ENCODE measurements at regions not wholly inside any gene's neighbourhood (a gene's known extent, or its start where the extent isn't known, plus 50 kb on each side); places are given as distances from the start of the nearest gene placed in this dataset.

DNA sequence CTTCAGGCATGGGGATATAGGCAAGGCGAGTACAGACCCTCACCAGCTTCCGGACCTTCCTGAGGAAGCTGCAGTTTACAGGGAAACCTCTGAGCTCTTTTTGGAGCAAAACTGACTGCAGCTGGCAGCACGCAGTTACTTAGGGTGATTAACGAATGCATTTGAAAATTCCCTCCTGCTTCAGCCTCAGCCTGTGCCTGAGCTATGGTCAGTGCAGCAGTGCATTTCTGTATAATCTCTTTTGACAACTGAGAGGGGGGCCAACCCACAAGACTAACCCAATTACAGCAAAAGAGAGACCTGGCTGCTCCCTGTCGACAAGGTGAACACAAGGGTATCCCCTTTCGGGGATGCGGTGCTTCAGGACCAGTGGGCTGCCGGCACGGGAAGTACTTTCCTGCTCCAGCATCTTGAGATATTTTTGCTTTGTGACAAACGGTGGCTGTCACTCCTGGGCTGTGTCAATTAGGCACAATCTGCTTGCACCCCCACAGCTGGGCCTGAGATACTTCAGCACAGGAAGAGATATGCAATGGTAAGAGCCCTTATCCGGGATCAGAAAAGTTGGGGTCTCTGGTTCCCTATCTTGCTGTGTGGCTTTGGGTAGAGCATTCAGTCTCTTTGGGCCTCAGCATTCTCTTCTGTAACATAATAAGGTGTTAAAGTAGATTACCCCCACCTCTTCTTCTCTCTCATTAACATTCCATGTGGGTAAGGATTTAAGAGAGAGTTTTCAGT is 141.0 kb downstream of the TMEM17 start:
- DNase-seq: no peak

GRCh38 chr2:62363166-62363565 is 142.8 kb downstream of the TMEM17 start:
- no peak for DNase-seq

- DNase-seq: no peak
These were observed 143.4 kb downstream of the TMEM17 start for GRCh38 chr2:62362561-62362960.

DNA sequence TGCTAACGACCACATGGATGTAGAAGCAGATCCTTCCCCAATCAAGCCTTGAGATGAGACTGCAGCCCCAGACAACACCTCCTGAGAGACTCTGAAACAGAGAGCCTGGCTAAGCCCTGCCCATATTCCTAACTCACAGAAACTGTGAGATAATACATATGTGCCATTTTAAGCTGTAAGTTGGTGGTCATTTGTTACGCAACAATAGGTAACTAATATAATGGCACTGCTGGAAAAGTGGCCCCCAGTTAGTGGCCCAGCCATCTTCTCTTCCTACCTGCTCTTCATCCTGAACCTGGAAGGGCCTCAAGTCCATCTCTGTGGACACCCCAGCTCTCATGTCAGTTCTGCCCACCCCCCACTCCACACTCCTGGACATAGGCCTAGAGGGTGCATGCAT is 144.0 kb downstream of the TMEM17 start:
- no peak for DNase-seq

DNA sequence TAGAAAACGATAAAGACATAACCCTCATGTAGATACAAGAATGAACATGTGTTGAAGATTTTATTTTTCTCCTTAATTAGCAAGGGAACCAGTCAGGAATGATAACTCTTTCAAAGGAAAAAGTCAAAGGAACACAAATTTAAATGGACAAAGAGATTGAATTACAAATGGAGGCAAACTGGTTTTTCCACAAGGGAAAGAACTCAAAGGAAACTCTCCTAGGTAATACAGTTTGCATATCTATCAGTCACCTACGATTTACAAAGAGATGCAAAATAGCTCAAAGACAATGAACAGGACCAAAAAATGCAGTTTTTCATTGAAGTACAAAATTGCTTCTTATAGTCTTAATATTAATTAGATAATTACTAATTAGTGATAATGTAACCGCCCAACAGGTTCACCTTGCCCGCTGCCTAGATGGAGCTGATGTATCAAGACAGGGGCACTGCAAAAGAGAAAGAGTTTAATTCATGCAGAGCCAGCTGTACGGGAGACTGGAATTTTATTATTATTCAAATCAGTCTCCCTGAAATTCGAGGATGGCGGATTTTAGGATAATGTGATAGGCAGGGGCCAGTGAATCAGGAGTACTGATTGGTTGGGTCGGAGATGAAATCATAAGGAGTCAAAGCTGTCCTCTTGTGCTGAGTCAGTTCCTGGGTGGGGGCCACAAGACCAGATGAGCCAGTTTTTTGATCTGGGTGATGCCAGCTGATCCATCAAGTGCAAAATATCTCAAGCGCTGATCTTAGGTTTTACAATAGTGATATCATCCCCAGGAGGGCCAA is 151.0 kb downstream of the TMEM17 start:
- DNase-seq: no peak

- no peak for DNase-seq
These were observed 154.0 kb downstream of the TMEM17 start for GRCh38 chr2:62352031-62352430.

GRCh38 chr2:62349788-62350187 is 153.9 kb downstream of the B3GNT2 start:
- no peak for DNase-seq

DNA sequence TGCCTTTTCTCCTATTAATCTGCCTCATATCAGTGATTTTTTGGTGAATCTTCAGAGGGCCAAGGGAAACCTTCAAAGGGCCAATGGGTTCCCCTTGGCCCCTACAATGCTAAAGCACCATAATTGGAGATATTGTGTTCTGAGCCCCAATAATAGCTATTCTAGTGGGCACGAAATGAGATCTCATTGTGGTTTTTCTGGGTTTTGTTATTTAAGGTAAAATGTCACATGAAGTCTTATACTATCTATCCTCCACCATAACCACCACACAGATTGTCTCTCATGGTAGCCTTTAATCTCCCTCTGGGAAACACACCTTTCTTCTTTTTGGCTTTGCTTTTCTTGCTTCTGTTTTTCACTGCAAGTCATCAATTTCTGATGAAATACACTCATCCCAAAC is 152.8 kb downstream of the B3GNT2 start:
- DNase-seq: no peak

DNA sequence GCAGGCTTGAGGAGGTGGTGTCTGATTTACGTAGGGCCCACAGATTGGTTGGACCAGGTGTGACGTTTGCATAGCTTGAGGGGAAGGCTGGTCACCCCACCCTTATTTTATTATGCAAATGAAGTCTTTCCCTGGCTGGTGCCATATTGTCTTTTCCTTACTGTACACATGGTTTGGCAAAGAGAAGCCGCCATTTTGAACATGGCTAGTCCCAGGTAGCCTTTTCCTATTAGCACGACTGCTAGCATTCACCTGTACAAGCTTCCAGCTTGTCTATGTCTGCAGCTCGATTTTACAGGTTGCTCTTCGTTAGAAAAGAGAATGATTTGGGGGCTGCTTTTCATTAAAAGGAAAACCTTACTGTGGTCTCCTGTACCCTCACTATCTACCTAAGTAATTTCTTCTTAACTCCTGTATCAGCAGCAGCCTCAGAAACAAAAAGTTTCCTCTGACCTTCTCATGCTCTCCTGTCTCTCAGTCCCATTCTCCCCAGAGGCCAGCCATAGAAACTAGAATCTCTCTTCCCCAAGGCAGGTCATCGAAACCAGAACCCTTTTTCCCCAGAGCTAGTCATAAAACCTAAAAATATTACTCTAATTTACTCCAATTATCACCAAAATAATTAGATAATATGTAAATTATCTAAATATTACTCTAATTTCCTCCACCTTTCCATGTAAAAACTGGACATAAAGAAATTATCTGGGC is 151.8 kb downstream of the B3GNT2 start:
- no peak for DNase-seq

GRCh38 chr2:62344472-62344871 is 148.6 kb downstream of the B3GNT2 start:
- no peak for DNase-seq

GRCh38 chr2:62343636-62344337 is 147.9 kb downstream of the B3GNT2 start:
- DNase-seq: no peak

GRCh38 chr2:62343206-62343605 is 147.3 kb downstream of the B3GNT2 start:
- DNase-seq: no peak

DNA sequence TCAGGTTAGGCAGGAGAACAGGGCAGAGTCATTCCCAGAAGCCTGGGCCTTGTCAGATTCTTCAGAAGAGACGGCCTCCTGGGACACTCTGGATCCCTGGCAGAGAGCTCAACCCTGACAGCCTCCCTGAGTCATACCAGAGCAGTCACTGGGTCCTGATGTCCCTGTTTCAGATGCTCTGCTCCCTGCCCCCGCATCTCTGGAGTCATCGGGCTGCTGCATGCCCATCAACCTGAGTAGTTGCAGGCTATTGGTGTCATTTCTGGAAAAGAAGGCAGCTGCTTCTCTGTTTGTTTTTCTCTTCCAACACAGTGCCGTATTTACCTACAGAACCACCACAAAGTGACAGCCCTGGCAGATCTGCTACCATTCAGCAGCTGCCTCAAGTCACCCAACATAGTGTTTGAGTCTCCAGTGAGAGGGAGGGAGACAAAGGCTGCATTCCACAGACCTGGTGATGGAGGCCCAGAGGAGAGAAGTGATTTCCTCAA is 145.1 kb downstream of the B3GNT2 start:
- no peak for DNase-seq

- DNase-seq: no peak
These were observed 143.9 kb downstream of the B3GNT2 start for GRCh38 chr2:62339837-62340236.

DNA sequence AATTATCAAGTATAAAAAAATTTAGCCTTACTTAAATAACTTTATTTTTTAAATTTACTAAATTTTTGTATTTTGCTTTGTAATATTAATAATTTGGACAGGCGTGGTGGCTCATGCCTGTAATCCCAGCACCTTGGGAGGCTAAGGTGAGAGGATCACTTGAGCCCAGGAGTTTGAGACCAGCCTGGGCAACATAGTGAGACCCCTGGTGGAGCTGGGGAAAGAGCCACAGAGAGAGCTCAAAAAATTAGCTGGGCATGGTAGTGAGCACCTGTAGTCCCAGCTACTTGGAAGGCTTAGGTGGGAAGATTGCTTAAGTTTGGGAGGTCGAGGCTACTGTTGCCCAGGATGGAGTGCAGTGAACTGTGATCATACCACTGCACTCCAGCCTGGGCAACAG is 143.5 kb downstream of the B3GNT2 start:
- no peak for DNase-seq

GRCh38 chr2:62338111-62338510 is 142.2 kb downstream of the B3GNT2 start:
- no peak for DNase-seq

GRCh38 chr2:62337403-62337802 is 141.5 kb downstream of the B3GNT2 start:
- DNase-seq: no peak

DNA sequence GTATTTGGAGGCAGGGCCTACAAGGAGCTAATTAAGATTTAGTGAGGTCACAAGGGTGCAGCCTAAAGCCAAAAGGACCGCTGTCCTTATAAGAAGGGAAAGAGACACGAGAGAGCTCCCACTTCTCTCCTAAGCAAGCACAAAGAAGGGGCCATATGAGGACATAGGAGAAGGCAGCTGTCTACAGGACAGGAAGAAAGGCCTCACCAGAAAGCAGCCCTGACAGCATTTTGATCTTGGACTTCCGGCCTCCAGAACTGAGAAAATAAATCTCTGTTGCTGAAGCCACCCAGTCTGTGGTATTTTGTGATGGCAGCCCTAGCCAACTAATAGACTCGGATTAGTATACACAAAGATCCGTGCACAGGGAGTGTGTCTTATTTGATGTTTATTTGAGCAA is 139.7 kb downstream of the B3GNT2 start:
- DNase-seq: no peak

GRCh38 chr2:62334440-62335058 is 138.6 kb downstream of the B3GNT2 start:
- no peak for DNase-seq

DNA sequence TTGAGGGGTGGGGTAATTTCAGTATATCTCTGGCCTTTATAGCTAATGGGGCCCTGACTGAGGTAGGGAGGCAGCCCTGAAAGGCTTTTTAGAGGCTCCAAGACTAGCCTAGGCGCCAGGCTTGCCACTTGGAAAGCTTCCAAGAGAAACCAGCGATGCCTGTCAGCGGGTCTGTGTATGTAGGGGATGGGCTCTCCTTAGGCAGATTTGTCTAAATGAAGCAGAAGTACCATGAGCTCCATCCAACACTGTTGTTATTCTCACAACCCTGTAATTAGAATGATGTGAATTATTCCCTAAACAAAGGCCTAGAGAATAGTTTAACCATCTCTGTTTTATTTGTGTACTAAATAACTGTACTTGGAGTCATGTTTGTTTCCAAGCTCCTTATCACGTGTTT is 138.1 kb downstream of the B3GNT2 start:
- no peak for DNase-seq

DNA sequence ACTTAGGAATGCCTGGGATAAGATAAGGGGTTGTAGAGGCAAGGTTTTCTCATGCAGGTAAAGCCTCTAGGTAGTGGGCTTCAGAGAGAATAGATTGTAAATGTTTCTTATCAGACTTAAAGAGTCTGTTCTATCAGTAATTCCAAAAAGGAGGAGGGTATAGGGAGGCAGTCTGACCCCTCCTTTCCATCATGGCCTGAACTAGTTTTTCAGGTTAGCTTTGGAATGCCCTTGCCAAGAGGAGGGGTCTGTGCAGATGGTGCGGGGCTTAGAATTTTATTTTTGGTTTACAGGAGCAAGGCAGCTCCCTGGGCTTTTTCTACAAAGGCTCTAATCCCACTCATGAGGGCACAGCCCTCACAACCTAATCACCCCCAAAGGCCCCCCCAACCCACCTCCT is 135.0 kb downstream of the B3GNT2 start:
- no peak for DNase-seq

- DNase-seq: no peak
These were observed 133.9 kb downstream of the B3GNT2 start for GRCh38 chr2:62329797-62330196.

GRCh38 chr2:62326735-62327134 is 130.8 kb downstream of the B3GNT2 start:
- no peak for DNase-seq
